ENCODE measurements at regions not wholly inside any gene's neighbourhood (a gene's known extent, or its start where the extent isn't known, plus 50 kb on each side); places are given as distances from the start of the nearest gene placed in this dataset.

- Histone ChIP-seq H2AFZ (ENCODE audit: low read depth, low read length) (no peak overlapping the region), H3K36me3 (ENCODE audit: insufficient read depth, low read length) (no peaks in the 10 kb centered on the region), H3K79me2 (ENCODE audit: insufficient read depth, low read length) (no peaks in the 10 kb centered on the region), H4K20me1 (ENCODE audit: insufficient read depth, low read length) (no peaks in the 10 kb centered on the region), H3K27ac (ENCODE audit: low read length) (no peak overlapping the region), H3K27me3 (ENCODE audit: insufficient read depth, low read length, poor library complexity) (no peaks in the 10 kb centered on the region), H3K4me2 (ENCODE audit: insufficient read depth, low read length) (no peak overlapping the region), H3K9ac (ENCODE audit: low read depth, low read length) (no peak overlapping the region), H3K9me3 (ENCODE audit: insufficient read depth, low read length, severe bottlenecking) (no peaks in the 10 kb centered on the region), H3K4me3 (ENCODE audit: low read depth in 1 of 2, low read length in 2 of 2) (no peak overlapping the region), H3K4me1 (ENCODE audit: insufficient read depth, low read length) (peaks cover 11% of the 10 kb centered on the region)
- ATAC-seq (ENCODE audit: insufficient read depth, low read depth) (no peak), DNase-seq (no peak)
- TF ChIP-seq CTCF (IDR thresholded peaks at IDR 0.05; ENCODE audit: borderline replicate concordance, extremely low read depth, low read length, poor library complexity, severe bottlenecking) (no peak), EZH2 (IDR thresholded peaks at IDR 0.05; ENCODE audit: borderline replicate concordance, low read depth, low read length, severe bottlenecking) (no peak)
Observed at GRCh38 chr5:93892481-93892880, 151.1 kb upstream of the POU5F2 start.

- no peak for ATAC-seq (ENCODE audit: insufficient read depth, low read depth)
- no peaks in the 10 kb centered on the region for H4K20me1 ChIP-seq (ENCODE audit: insufficient read depth, low read length)
- H3K9ac ChIP-seq (ENCODE audit: low read depth, low read length), result no peak overlapping the region
- H3K9me3 ChIP-seq (ENCODE audit: insufficient read depth, low read length, severe bottlenecking), result no peaks in the 10 kb centered on the region
- H3K27me3 ChIP-seq (ENCODE audit: insufficient read depth, low read length, poor library complexity), result no peaks in the 10 kb centered on the region
- no peaks in the 10 kb centered on the region for H3K36me3 ChIP-seq (ENCODE audit: insufficient read depth, low read length)
- no peak overlapping the region for H3K27ac ChIP-seq (ENCODE audit: low read length)
- H2AFZ ChIP-seq (ENCODE audit: low read depth, low read length), result no peak overlapping the region
- DNase-seq, result no peak
- no peak overlapping the region for H3K4me3 ChIP-seq (ENCODE audit: low read depth in 1 of 2, low read length in 2 of 2)
- no peak overlapping the region for H3K4me2 ChIP-seq (ENCODE audit: insufficient read depth, low read length)
- H3K79me2 ChIP-seq (ENCODE audit: insufficient read depth, low read length), result no peaks in the 10 kb centered on the region
- H3K4me1 ChIP-seq (ENCODE audit: insufficient read depth, low read length), result peaks cover 18% of the 10 kb centered on the region
- TF ChIP-seq EZH2 (IDR thresholded peaks at IDR 0.05; ENCODE audit: borderline replicate concordance, low read depth, low read length, severe bottlenecking) (no peak), CTCF (IDR thresholded peaks at IDR 0.05; ENCODE audit: borderline replicate concordance, extremely low read depth, low read length, poor library complexity, severe bottlenecking) (no peak)
Observed at GRCh38 chr5:93891491-93892480, 150.4 kb upstream of the POU5F2 start.

GRCh38 chr5:93890657-93891056 lies 149.3 kb upstream of the POU5F2 start:
- DNase-seq (no peak), ATAC-seq (ENCODE audit: insufficient read depth, low read depth) (no peak)
- no peaks in the 10 kb centered on the region for H3K27me3 ChIP-seq (ENCODE audit: insufficient read depth, low read length, poor library complexity)
- TF ChIP-seq CTCF (IDR thresholded peaks at IDR 0.05; ENCODE audit: borderline replicate concordance, extremely low read depth, low read length, poor library complexity, severe bottlenecking), result no peak
- TF ChIP-seq EZH2 (IDR thresholded peaks at IDR 0.05; ENCODE audit: borderline replicate concordance, low read depth, low read length, severe bottlenecking), result no peak
- no peaks in the 10 kb centered on the region for H3K36me3 ChIP-seq (ENCODE audit: insufficient read depth, low read length)
- H3K9me3 ChIP-seq (ENCODE audit: insufficient read depth, low read length, severe bottlenecking), result no peaks in the 10 kb centered on the region
- peaks cover 23% of the 10 kb centered on the region for H3K4me1 ChIP-seq (ENCODE audit: insufficient read depth, low read length)
- no peaks in the 10 kb centered on the region for H4K20me1 ChIP-seq (ENCODE audit: insufficient read depth, low read length)
- H3K9ac ChIP-seq (ENCODE audit: low read depth, low read length), result no peak overlapping the region
- H3K79me2 ChIP-seq (ENCODE audit: insufficient read depth, low read length), result no peaks in the 10 kb centered on the region
- H3K4me2 ChIP-seq (ENCODE audit: insufficient read depth, low read length), result no peak overlapping the region
- no peak overlapping the region for H3K27ac ChIP-seq (ENCODE audit: low read length)
- H2AFZ ChIP-seq (ENCODE audit: low read depth, low read length), result no peak overlapping the region
- H3K4me3 ChIP-seq (ENCODE audit: low read depth in 1 of 2, low read length in 2 of 2), result no peak overlapping the region
